HEK293T (cell line): ENCODE measurements at regions not wholly inside any gene's neighbourhood (a gene's known extent, or its start where the extent isn't known, plus 50 kb on each side); places are given as distances from the start of the nearest gene placed in this dataset.

Source experiments
- ARNT ChIP-seq: fragments of 450-650 bp; IDR thresholded peaks from 2 replicates; pipeline ENCODE4 v1.6.1; 2017; ENCODE audit warnings: mild to moderate bottlenecking
- FOXK2 ChIP-seq: fragments of 450-650 bp; IDR thresholded peaks from 2 replicates; pipeline ENCODE4 v1.6.1; 2016; ENCODE audit warnings: mild to moderate bottlenecking
- SP1 ChIP-seq: fragments of 450-650 bp; IDR thresholded peaks from 2 replicates; pipeline ENCODE4 v1.6.1; 2017
- SUZ12 ChIP-seq: fragments of 450-650 bp; IDR thresholded peaks from 2 replicates; pipeline ENCODE4 v1.6.1; 2016; ENCODE audit warnings: mild to moderate bottlenecking

DNA sequence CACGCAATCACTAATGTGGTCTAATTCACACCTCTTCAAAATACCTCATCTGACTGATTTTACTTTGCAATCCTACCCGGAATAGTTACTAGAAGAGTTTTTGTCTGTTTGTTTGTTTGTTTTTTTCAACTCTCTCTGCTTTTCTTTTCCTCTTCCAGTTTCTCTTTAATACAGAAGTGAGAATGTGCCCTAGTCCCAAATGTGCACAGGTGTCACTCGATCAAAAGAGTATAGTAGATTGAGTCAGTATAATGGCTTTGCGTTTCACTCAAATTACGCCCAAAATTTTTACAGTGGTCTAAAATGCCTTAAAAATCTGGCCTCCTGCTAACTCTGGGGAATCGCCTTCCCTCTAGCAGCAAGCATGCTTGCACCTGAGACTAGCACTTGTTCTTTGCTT lies 1536.8 kb downstream of the KCNT2 start:
- TF ChIP-seq ARNT (no peak), SUZ12 (no peak), SP1 (no peak), FOXK2 (no peak)
